ENCODE measurements at regions not wholly inside any gene's neighbourhood (a gene's known extent, or its start where the extent isn't known, plus 50 kb on each side); places are given as distances from the start of the nearest gene placed in this dataset.

DNA sequence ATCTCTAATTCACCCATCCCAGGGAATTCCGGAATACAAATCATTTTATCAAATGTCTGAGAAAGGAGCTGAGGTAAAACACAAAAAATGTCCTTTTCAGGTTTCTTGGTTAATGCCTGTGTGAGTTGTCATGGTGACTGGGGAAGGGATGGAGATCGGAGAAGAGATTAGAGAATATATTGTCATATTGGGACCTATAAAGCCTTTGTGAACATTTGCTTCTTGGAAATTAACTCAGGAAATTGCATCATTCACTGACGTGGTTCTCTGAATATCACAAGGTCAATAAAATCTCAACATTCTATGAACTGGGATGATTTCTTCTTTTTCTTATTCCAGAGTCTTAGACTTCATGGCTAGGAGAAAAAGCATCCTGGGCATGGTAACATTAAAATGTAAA, 174.8 kb upstream of the GLRA2 start:
- TF ChIP-seq, protein P1, sequence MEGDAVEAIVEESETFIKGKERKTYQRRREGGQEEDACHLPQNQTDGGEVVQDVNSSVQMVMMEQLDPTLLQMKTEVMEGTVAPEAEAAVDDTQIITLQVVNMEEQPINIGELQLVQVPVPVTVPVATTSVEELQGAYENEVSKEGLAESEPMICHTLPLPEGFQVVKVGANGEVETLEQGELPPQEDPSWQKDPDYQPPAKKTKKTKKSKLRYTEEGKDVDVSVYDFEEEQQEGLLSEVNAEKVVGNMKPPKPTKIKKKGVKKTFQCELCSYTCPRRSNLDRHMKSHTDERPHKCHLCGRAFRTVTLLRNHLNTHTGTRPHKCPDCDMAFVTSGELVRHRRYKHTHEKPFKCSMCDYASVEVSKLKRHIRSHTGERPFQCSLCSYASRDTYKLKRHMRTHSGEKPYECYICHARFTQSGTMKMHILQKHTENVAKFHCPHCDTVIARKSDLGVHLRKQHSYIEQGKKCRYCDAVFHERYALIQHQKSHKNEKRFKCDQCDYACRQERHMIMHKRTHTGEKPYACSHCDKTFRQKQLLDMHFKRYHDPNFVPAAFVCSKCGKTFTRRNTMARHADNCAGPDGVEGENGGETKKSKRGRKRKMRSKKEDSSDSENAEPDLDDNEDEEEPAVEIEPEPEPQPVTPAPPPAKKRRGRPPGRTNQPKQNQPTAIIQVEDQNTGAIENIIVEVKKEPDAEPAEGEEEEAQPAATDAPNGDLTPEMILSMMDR (conservative IDR thresholded peaks at IDR 0.05; ENCODE audit: low read length), result no peak
- no peak for TF ChIP-seq EZH2phosphoT487 (IDR thresholded peaks at IDR 0.05; ENCODE audit: borderline replicate concordance)

All from Loucy (cell line).